ENCODE measurements at regions not wholly inside any gene's neighbourhood (a gene's known extent, or its start where the extent isn't known, plus 50 kb on each side); places are given as distances from the start of the nearest gene placed in this dataset.
A peak's percentile ranks its signal among the peaks of the same experiment; 100 is the strongest.
"Not testable (repeated sequence)": the region's sequence is repeated elsewhere in the genome, so short reads cannot be mapped to it uniquely, and the experiment has no call there.

GRCh38 chrX:35625714-35626113, 172.4 kb upstream of the MAGEB16 start:
- no peaks in the 10 kb centered on the region for H3K27me3 ChIP-seq (replicated peaks; ENCODE audit: insufficient read depth)
- no peaks in the 10 kb centered on the region for H3K9me3 ChIP-seq
- DNase-seq (ENCODE audit: low spot score): no peak
- 96% methylated on average over 25 of the region's 31 CpGs for WGBS
- intact Hi-C loops (cut with DNase I): no loop called here
- H3K36me3 ChIP-seq: no peaks in the 10 kb centered on the region
- no peaks in the 10 kb centered on the region for H3K4me1 ChIP-seq (replicated peaks)
- no peak for TF ChIP-seq CTCF (IDR thresholded peaks at IDR 0.05)
- TF ChIP-seq POLR2A (IDR thresholded peaks at IDR 0.05): no peak
- TF ChIP-seq POLR2AphosphoS5 (IDR thresholded peaks at IDR 0.05): no peak
- no peak overlapping the region for H3K4me3 ChIP-seq
- H3K27ac ChIP-seq: no peak overlapping the region

GRCh38 chrX:35626124-35626523, 172.0 kb upstream of the MAGEB16 start:
- Histone ChIP-seq H3K4me3 (no peak overlapping the region), H3K9me3 (no peaks in the 10 kb centered on the region), H3K27ac (no peak overlapping the region), H3K27me3 (replicated peaks; ENCODE audit: insufficient read depth) (no peaks in the 10 kb centered on the region), H3K4me1 (replicated peaks) (no peaks in the 10 kb centered on the region), H3K36me3 (no peaks in the 10 kb centered on the region)
- 96% methylated on average over 12 of the region's 14 CpGs for WGBS
- intact Hi-C loops (cut with DNase I): no loop called here
- no peak for DNase-seq (ENCODE audit: low spot score)
- no peak for TF ChIP-seq POLR2AphosphoS5 (IDR thresholded peaks at IDR 0.05)
- no peak for TF ChIP-seq POLR2A (IDR thresholded peaks at IDR 0.05)
- no peak for TF ChIP-seq CTCF (IDR thresholded peaks at IDR 0.05)

GRCh38 chrX:35635971-35636370, 162.2 kb upstream of the MAGEB16 start:
- DNase-seq (ENCODE audit: low spot score); intact Hi-C loops (cut with DNase I); H3K27ac ChIP-seq; H3K9me3 ChIP-seq; H3K36me3 ChIP-seq; H3K27me3 ChIP-seq (replicated peaks; ENCODE audit: insufficient read depth); H3K4me1 ChIP-seq (replicated peaks); H3K4me3 ChIP-seq: not testable (repeated sequence)
- 93% methylated on average over 8 of the region's 8 CpGs for WGBS

- WGBS: 17% methylated on average over 2 of the region's 2 CpGs
- Histone ChIP-seq H3K4me1 (replicated peaks) (no peaks in the 10 kb centered on the region), H3K9me3 (no peaks in the 10 kb centered on the region), H3K36me3 (no peaks in the 10 kb centered on the region), H3K27ac (no peak overlapping the region), H3K4me3 (no peak overlapping the region), H3K27me3 (replicated peaks; ENCODE audit: insufficient read depth) (no peaks in the 10 kb centered on the region)
- intact Hi-C loops (cut with DNase I): no loop called here
- TF ChIP-seq POLR2AphosphoS5 (IDR thresholded peaks at IDR 0.05) (no peak), CTCF (IDR thresholded peaks at IDR 0.05) (no peak), POLR2A (IDR thresholded peaks at IDR 0.05) (no peak)
- peak; percentile 5 for DNase-seq (ENCODE audit: low spot score)
Observed at GRCh38 chrX:35664833-35665232, 133.3 kb upstream of the MAGEB16 start.

- H3K9me3 ChIP-seq: no peaks in the 10 kb centered on the region
Observed at GRCh38 chrX:35665311-35665710, 132.8 kb upstream of the MAGEB16 start.

More at GRCh38 chrX:35665311-35665710, 132.8 kb upstream of the MAGEB16 start:
- TF ChIP-seq POLR2A (IDR thresholded peaks at IDR 0.05): no peak
- TF ChIP-seq CTCF (IDR thresholded peaks at IDR 0.05): no peak
- TF ChIP-seq POLR2AphosphoS5 (IDR thresholded peaks at IDR 0.05): no peak
- Histone ChIP-seq H3K4me1 (replicated peaks) (no peaks in the 10 kb centered on the region), H3K27me3 (replicated peaks; ENCODE audit: insufficient read depth) (no peaks in the 10 kb centered on the region), H3K4me3 (no peak overlapping the region), H3K36me3 (no peaks in the 10 kb centered on the region), H3K27ac (no peak overlapping the region)
- intact Hi-C loops (cut with DNase I): no loop called here
- no peak for DNase-seq (ENCODE audit: low spot score)

Measured in prostate gland (tissue), 2 donors.